ENCODE measurements at regions not wholly inside any gene's neighbourhood (a gene's known extent, or its start where the extent isn't known, plus 50 kb on each side); places are given as distances from the start of the nearest gene placed in this dataset.

DNA sequence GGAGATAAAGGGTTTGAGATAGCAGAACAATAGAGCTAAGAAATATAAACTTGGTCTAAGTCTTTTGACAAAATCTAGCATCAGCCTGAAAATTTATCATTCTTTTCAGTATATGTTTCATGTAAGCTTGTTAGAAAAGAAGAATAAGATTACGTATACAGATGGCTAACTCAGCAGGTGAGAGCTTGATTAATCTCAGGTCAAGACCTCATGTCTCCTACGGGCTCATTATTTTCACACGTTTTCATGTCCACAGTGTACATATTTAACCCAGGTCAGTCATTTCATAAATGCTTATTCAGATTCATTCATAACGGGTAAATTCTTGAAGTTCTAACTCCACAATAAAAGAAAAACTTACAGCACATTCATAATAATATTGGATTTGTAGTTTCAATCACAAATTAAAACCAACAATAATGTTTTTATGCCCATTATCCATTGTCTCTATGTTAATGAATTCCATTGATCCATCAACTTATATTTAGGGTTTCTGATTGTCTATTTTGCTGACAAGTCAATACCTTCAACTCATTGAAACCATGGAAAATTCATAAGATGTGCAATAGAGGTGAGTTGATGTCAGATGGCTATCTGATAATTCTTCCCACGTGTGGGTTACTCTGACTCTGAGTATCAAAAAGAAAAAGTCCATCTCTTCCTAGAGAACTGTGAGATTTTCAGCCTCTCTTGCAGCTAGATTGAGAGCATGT is 102.6 kb downstream of the CASP12 start:
- Histone ChIP-seq H3K79me2 (ENCODE audit: control insufficient read depth, insufficient read depth, low read length) (no peaks in the 10 kb centered on the region), H2AFZ (ENCODE audit: control insufficient read depth, low read length) (no peak overlapping the region), H3K9me1 (ENCODE audit: control insufficient read depth, extremely low read depth, insufficient read depth, low read length) (no peaks in the 10 kb centered on the region), H3K36me3 (ENCODE audit: control insufficient read depth in 2 of 2, extremely low read depth in 1 of 2, insufficient read depth in 2 of 2, low read length in 2 of 2) (no peaks in the 10 kb centered on the region), H3K4me3 (ENCODE audit: control insufficient read depth in 2 of 3, extremely low read depth in 1 of 3, insufficient read depth in 2 of 3, low read depth in 1 of 3, low read length in 3 of 3) (no peak overlapping the region), H3K4me2 (ENCODE audit: control insufficient read depth, extremely low read depth, insufficient read depth, low read depth, low read length) (no peak overlapping the region), H3K27ac (ENCODE audit: control insufficient read depth, insufficient read depth, low read length) (no peak overlapping the region), H3K9ac (ENCODE audit: control insufficient read depth, extremely low read depth, insufficient read depth, low read length) (no peak overlapping the region), H4K20me1 (ENCODE audit: control insufficient read depth, extremely low read depth, insufficient read depth, low read length) (no peaks in the 10 kb centered on the region), H3K4me1 (ENCODE audit: control insufficient read depth, extremely low read depth, insufficient read depth, low read length) (no peaks in the 10 kb centered on the region), H3K27me3 (ENCODE audit: control insufficient read depth, extremely low read depth, insufficient read depth, low read length) (no peaks in the 10 kb centered on the region), H3K9me3 (ENCODE audit: control insufficient read depth, low read depth, low read length) (no peaks in the 10 kb centered on the region)
- no peak for DNase-seq (ENCODE audit: low read depth, low spot score)
- dilution Hi-C loops (cut with MboI; ENCODE audit: extremely low pct_ligation_motif_present, low sequenced_read_pairs): no loop called here
- no peak for TF ChIP-seq CTCF (optimal IDR thresholded peaks at IDR 0.05 in 1 of 3, IDR thresholded peaks at IDR 0.05 in 1 of 3, conservative IDR thresholded peaks at IDR 0.05 in 1 of 3; ENCODE audit: extremely low read depth in 1 of 3, insufficient read depth in 2 of 3, low read length in 3 of 3)
- TF ChIP-seq EZH2 (IDR thresholded peaks at IDR 0.05; ENCODE audit: low read length): no peak
- FAIRE-seq: no peak

DNA sequence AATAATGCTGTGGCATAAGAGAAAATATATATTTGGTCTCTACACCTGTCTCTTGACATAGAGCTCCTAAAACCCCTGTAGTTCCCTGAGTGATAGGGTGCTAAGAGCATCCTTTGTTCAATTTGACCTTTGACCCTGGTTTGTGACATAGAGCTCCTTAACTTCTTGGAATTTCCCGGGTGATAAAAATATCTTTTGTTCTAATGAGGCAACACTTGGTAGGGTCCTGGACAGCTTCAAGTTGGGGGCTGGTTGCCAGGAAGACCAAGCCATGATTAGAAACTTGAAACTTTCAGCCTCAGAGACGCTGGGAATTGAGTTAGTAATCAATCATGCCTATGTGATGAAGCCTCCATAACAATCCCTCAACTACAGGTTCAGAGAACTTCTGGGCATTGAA is 105.4 kb downstream of the CASP12 start:
- DNase-seq (ENCODE audit: low read depth, low spot score): no peak
- Histone ChIP-seq H3K36me3 (ENCODE audit: control insufficient read depth in 2 of 2, extremely low read depth in 1 of 2, insufficient read depth in 2 of 2, low read length in 2 of 2) (no peaks in the 10 kb centered on the region), H3K27me3 (ENCODE audit: control insufficient read depth, extremely low read depth, insufficient read depth, low read length) (no peaks in the 10 kb centered on the region), H3K9me1 (ENCODE audit: control insufficient read depth, extremely low read depth, insufficient read depth, low read length) (no peaks in the 10 kb centered on the region), H3K27ac (ENCODE audit: control insufficient read depth, insufficient read depth, low read length) (no peak overlapping the region), H3K9ac (ENCODE audit: control insufficient read depth, extremely low read depth, insufficient read depth, low read length) (no peak overlapping the region), H3K9me3 (ENCODE audit: control insufficient read depth, low read depth, low read length) (no peaks in the 10 kb centered on the region), H3K4me2 (ENCODE audit: control insufficient read depth, extremely low read depth, insufficient read depth, low read depth, low read length) (no peak overlapping the region), H4K20me1 (ENCODE audit: control insufficient read depth, extremely low read depth, insufficient read depth, low read length) (no peaks in the 10 kb centered on the region), H2AFZ (ENCODE audit: control insufficient read depth, low read length) (no peak overlapping the region), H3K4me3 (ENCODE audit: control insufficient read depth in 2 of 3, extremely low read depth in 1 of 3, insufficient read depth in 2 of 3, low read depth in 1 of 3, low read length in 3 of 3) (no peak overlapping the region), H3K79me2 (ENCODE audit: control insufficient read depth, insufficient read depth, low read length) (no peaks in the 10 kb centered on the region), H3K4me1 (ENCODE audit: control insufficient read depth, extremely low read depth, insufficient read depth, low read length) (no peaks in the 10 kb centered on the region)
- FAIRE-seq: no peak
- no peak for TF ChIP-seq CTCF (optimal IDR thresholded peaks at IDR 0.05 in 1 of 3, IDR thresholded peaks at IDR 0.05 in 1 of 3, conservative IDR thresholded peaks at IDR 0.05 in 1 of 3; ENCODE audit: extremely low read depth in 1 of 3, insufficient read depth in 2 of 3, low read length in 3 of 3)
- TF ChIP-seq EZH2 (IDR thresholded peaks at IDR 0.05; ENCODE audit: low read length): no peak
- dilution Hi-C loops (cut with MboI; ENCODE audit: extremely low pct_ligation_motif_present, low sequenced_read_pairs): no loop called here
